HEK293 (cell line): ENCODE measurements at regions not wholly inside any gene's neighbourhood (a gene's known extent, or its start where the extent isn't known, plus 50 kb on each side); places are given as distances from the start of the nearest gene placed in this dataset.

ENCODE experiments used
- CTCF ChIA-PET: fragments of 350-600 bp; formaldehyde crosslinking; extraction: SDS; loops from one replicate; lab custom pipeline; 2021; ENCODE audit warnings: antibody characterized with exemption; lab: Yijun Ruan, JAX
- POLR2A ChIA-PET: fragments of 300-600 bp; formaldehyde crosslinking; extraction: SDS; loops from one replicate; lab custom pipeline; 2020; ENCODE audit warnings: antibody characterized with exemption, inconsistent platforms; lab: Yijun Ruan, JAX
- H3K27ac ChIP-seq: fragments of 200-500 bp; sonication (Bioruptor generic); 2 replicates; pipeline ENCODE4 v1.5.1; 2014; ENCODE audit warnings: low read depth, low read length, control low read depth, inconsistent platforms; ENCODE audit errors: extremely low read depth
- H3K36me3 ChIP-seq, 2 experiments: fragments of 200-500 bp in 1 of 2; sonication (Bioruptor generic) in 1 of 2; 1 replicate in 1 of 2; 2 replicates in 1 of 2; pipeline ENCODE4 v1.5.1; 2014 to 2017; ENCODE audit warnings: inconsistent platforms in 2 of 2, low read length in 2 of 2; ENCODE audit not compliant: control insufficient read depth in 2 of 2, insufficient read depth in 1 of 2
- H3K4me1 ChIP-seq: fragments of 200-500 bp; sonication (Bioruptor generic); 2 replicates; pipeline ENCODE4 v1.5.1; 2014; ENCODE audit warnings: mild to moderate bottlenecking, low read length, inconsistent platforms; ENCODE audit not compliant: control insufficient read depth, insufficient read depth
- H3K4me3 ChIP-seq: 2 replicates; pipeline ENCODE4 v1.5.1; 2011; ENCODE audit warnings: low read depth, mild to moderate bottlenecking, control low read depth, low read length, moderate library complexity
- H3K9me3 ChIP-seq: fragments of 200-500 bp; sonication (Bioruptor generic); 2 replicates; pipeline ENCODE4 v1.5.1; 2014; ENCODE audit warnings: low read depth, low read length, inconsistent platforms; ENCODE audit not compliant: control insufficient read depth, insufficient read depth
- BCL11A ChIP-seq: fragments of 450-650 bp; formaldehyde crosslinking; IDR thresholded peaks from 2 replicates; pipeline ENCODE4 v1.5.1; 2016; ENCODE audit warnings: low read depth, missing biosample characterization, missing genetic modification characterization
- HOXD13 ChIP-seq: sonication (generic); formaldehyde crosslinking; IDR thresholded peaks from 2 replicates; pipeline ENCODE4 v1.8.0; 2022; ENCODE audit warnings: missing genetic modification reagents, borderline replicate concordance
- OSR2 ChIP-seq: fragments of 450-650 bp; formaldehyde crosslinking; IDR thresholded peaks from 2 replicates; pipeline ENCODE4 v1.5.1; 2016; ENCODE audit warnings: missing biosample characterization, missing genetic modification characterization
- SCRT1 ChIP-seq: fragments of 450-650 bp; formaldehyde crosslinking; IDR thresholded peaks from 2 replicates; pipeline ENCODE4 v1.5.1; 2016; ENCODE audit warnings: missing biosample characterization, missing genetic modification characterization, borderline replicate concordance
- SCRT2 ChIP-seq: fragments of 450-650 bp; formaldehyde crosslinking; IDR thresholded peaks from 2 replicates; pipeline ENCODE4 v1.5.1; 2016; ENCODE audit warnings: missing biosample characterization, missing genetic modification characterization
- SP2 ChIP-seq: fragments of 450-650 bp; formaldehyde crosslinking; IDR thresholded peaks from 2 replicates; pipeline ENCODE4 v1.5.1; 2016; ENCODE audit warnings: missing biosample characterization, missing genetic modification characterization
- WT1 ChIP-seq: fragments of 450-650 bp; formaldehyde crosslinking; IDR thresholded peaks from 2 replicates; pipeline ENCODE4 v1.5.1; 2016; ENCODE audit warnings: missing biosample characterization, missing genetic modification characterization
- ZBTB1 ChIP-seq: fragments of 450-650 bp; formaldehyde crosslinking; IDR thresholded peaks from 2 replicates; pipeline ENCODE4 v1.5.1; 2016; ENCODE audit warnings: missing biosample characterization, missing genetic modification characterization
- ZBTB21 ChIP-seq: fragments of 450-650 bp; formaldehyde crosslinking; IDR thresholded peaks from 2 replicates; pipeline ENCODE4 v1.5.1; 2017; ENCODE audit warnings: missing biosample characterization, missing genetic modification characterization
- ZBTB8A ChIP-seq: fragments of 450-650 bp; formaldehyde crosslinking; IDR thresholded peaks from 2 replicates; pipeline ENCODE4 v1.5.1; 2016; ENCODE audit warnings: missing biosample characterization, missing genetic modification characterization
- ZFP41 ChIP-seq: fragments of 450-650 bp; formaldehyde crosslinking; IDR thresholded peaks from 2 replicates; pipeline ENCODE4 v1.5.1; 2016; ENCODE audit warnings: missing biosample characterization, missing genetic modification characterization, borderline replicate concordance
- ZNF133 ChIP-seq: fragments of 450-650 bp; formaldehyde crosslinking; IDR thresholded peaks from 2 replicates; pipeline ENCODE4 v1.5.1; 2016; ENCODE audit warnings: missing biosample characterization, missing genetic modification characterization
- ZNF169 ChIP-seq: fragments of 450-650 bp; formaldehyde crosslinking; IDR thresholded peaks from 2 replicates; pipeline ENCODE4 v1.5.1; 2016; ENCODE audit warnings: missing biosample characterization, missing genetic modification characterization
- ZNF2 ChIP-seq: fragments of 450-650 bp; formaldehyde crosslinking; IDR thresholded peaks from 2 replicates; pipeline ENCODE4 v1.5.1; 2016; ENCODE audit warnings: missing biosample characterization, missing genetic modification characterization
- ZNF335 ChIP-seq: fragments of 450-650 bp; formaldehyde crosslinking; conservative IDR thresholded peaks from 2 replicates; pipeline ENCODE4 v1.5.1; 2016; ENCODE audit warnings: missing biosample characterization, missing genetic modification characterization
- ZNF510 ChIP-seq: fragments of 450-650 bp; formaldehyde crosslinking; IDR thresholded peaks from 2 replicates; pipeline ENCODE4 v1.5.1; 2018; ENCODE audit warnings: mild to moderate bottlenecking, missing genetic modification characterization, missing biosample characterization; ENCODE audit not compliant: insufficient replicate concordance
- ZNF629 ChIP-seq: fragments of 450-650 bp; formaldehyde crosslinking; IDR thresholded peaks from 2 replicates; pipeline ENCODE4 v1.5.1; 2017; ENCODE audit warnings: missing biosample characterization, missing genetic modification characterization
- ZNF701 ChIP-seq: fragments of 450-650 bp; formaldehyde crosslinking; IDR thresholded peaks from 2 replicates; pipeline ENCODE4 v1.5.1; 2016; ENCODE audit warnings: missing biosample characterization, missing genetic modification characterization
- ZNF776 ChIP-seq: fragments of 450-650 bp; formaldehyde crosslinking; IDR thresholded peaks from 2 replicates; pipeline ENCODE4 v1.5.0; 2017; ENCODE audit warnings: missing biosample characterization, missing genetic modification characterization, borderline replicate concordance
- ZNF843 ChIP-seq: fragments of 450-650 bp; formaldehyde crosslinking; IDR thresholded peaks from 2 replicates; pipeline ENCODE4 v1.5.1; 2016; ENCODE audit warnings: missing biosample characterization, missing genetic modification characterization
- TF ChIP-seq, protein P1 (sequence below): fragments of 450-650 bp; formaldehyde crosslinking; optimal IDR thresholded peaks from 2 replicates; pipeline ENCODE3; 2016; ENCODE audit warnings: missing biosample characterization, mild to moderate bottlenecking, missing genetic modification characterization
- TF ChIP-seq, protein P2 (sequence below): fragments of 450-650 bp; formaldehyde crosslinking; IDR thresholded peaks from 2 replicates; pipeline ENCODE4 v1.5.1; 2016; ENCODE audit warnings: missing biosample characterization, missing genetic modification characterization
- TF ChIP-seq, protein P3 (sequence below): fragments of 450-650 bp; formaldehyde crosslinking; IDR thresholded peaks from 2 replicates; pipeline ENCODE4 v1.5.1; 2016; ENCODE audit warnings: missing biosample characterization, missing genetic modification characterization, low read depth
- TF ChIP-seq, protein P4 (sequence below): fragments of 450-650 bp; formaldehyde crosslinking; conservative IDR thresholded peaks from 2 replicates; pipeline ENCODE4 v1.5.1; 2016; ENCODE audit warnings: low read depth, missing biosample characterization, missing genetic modification characterization

DNA sequence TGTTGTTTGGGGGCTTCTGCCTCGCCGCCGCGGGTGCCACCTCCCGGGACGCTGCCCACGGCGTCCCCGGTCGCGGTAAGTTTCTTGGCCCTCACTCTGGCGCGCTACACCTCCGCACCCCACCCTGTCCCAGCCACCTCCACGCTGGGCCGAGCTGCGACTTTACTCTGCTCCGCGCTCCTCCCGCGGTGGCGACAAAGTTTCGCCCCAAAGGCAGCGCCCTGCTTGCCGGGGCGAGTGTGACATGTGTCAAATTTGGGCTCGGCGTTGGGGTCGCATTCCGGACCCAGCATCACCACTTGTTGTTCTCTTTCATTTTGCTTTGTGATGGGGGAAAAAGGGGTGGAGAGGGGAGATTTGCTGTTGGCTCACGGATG, 167.7 kb upstream of the PPP1R3A start (continued):
- TF ChIP-seq ZNF629 (no peak), ZNF169 (no peak), ZNF335 (0 out of 2 replicates have a peak, but pooled peaks have one; percentile 41), ZNF776 (tag by site-specific recombination) (no peak), ZNF510 (tag by site-specific recombination) (no peak), ZBTB8A (tag by site-specific recombination) (peak; percentile 69), SP2 (tag by site-specific recombination) (no peak), WT1 (tag by site-specific recombination) (no peak), SCRT1 (tag by site-specific recombination) (peak; percentile 63), ZFP41 (no peak), SCRT2 (peak; percentile 86), HOXD13 (CRISPR knock-in tag) (no peak)
- TF ChIP-seq, protein P1, sequence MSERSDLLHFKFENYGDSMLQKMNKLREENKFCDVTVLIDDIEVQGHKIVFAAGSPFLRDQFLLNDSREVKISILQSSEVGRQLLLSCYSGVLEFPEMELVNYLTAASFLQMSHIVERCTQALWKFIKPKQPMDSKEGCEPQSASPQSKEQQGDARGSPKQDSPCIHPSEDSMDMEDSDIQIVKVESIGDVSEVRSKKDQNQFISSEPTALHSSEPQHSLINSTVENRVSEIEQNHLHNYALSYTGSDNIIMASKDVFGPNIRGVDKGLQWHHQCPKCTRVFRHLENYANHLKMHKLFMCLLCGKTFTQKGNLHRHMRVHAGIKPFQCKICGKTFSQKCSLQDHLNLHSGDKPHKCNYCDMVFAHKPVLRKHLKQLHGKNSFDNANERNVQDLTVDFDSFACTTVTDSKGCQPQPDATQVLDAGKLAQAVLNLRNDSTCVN (tag by site-specific recombination), result peak; percentile 26
- TF ChIP-seq, protein P2, sequence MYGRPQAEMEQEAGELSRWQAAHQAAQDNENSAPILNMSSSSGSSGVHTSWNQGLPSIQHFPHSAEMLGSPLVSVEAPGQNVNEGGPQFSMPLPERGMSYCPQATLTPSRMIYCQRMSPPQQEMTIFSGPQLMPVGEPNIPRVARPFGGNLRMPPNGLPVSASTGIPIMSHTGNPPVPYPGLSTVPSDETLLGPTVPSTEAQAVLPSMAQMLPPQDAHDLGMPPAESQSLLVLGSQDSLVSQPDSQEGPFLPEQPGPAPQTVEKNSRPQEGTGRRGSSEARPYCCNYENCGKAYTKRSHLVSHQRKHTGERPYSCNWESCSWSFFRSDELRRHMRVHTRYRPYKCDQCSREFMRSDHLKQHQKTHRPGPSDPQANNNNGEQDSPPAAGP (tag by site-specific recombination), result no peak
- TF ChIP-seq, all 188 proteins: peak for 14

DNA sequence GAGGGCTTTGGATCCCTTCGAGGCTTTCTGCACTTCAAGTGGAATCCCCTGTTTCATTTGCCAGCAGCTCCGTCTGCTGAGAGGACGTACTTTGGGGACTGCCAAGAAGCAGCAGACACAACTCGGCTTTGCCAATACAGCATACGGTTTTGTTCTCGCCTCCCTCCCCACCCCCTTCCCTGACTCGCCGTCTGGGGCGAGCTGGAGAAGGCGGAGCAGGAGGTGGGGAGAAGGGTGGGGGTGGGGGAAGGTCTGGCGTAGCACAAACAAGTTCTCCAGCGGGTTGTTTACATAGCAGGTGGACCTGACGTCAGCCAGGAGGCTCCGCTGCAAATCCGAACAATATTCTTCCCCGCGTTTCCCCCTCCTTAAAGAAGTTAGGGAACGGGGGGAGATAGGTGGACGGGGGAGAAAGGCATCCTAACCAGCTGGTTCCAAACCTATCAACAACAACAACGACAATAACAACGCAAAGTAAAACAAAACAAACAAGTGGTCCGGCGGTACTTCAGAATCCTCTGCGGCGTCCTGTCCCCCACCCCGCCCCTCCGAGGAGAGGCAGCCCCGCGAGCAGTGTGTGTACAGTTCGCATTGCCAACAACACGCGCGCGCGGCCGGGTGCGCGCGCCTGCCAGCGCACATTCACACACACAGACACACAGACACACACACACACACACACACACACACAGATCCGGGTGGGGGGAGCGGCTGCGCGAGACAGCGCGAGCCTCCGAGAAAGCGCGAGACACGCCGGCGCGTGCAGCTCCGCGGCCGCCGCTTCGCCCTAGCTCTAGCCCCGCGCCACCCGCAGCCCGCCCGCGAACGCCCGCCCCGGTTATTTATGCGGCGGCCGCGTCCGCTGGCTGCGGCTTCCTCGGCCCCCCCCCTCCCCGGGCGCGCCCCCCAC, 167.0 kb upstream of the PPP1R3A start:
- POLR2A ChIA-PET, result interaction anchor here (0.6 to 1.5 kb wide), 7 partner anchors 10 to 662 kb away, joined by 3 to 5 read pairs (median 4); partner anchors contain the start of gene FOXP2
- Histone ChIP-seq H3K27ac (peak overlapping the region; percentile 98), H3K4me3 (peak overlapping the region; percentile 89)
- peak; percentile 88; the same call in 1 of the 2 replicates for TF ChIP-seq BCL11A (tag by site-specific recombination)
- TF ChIP-seq, protein P3, sequence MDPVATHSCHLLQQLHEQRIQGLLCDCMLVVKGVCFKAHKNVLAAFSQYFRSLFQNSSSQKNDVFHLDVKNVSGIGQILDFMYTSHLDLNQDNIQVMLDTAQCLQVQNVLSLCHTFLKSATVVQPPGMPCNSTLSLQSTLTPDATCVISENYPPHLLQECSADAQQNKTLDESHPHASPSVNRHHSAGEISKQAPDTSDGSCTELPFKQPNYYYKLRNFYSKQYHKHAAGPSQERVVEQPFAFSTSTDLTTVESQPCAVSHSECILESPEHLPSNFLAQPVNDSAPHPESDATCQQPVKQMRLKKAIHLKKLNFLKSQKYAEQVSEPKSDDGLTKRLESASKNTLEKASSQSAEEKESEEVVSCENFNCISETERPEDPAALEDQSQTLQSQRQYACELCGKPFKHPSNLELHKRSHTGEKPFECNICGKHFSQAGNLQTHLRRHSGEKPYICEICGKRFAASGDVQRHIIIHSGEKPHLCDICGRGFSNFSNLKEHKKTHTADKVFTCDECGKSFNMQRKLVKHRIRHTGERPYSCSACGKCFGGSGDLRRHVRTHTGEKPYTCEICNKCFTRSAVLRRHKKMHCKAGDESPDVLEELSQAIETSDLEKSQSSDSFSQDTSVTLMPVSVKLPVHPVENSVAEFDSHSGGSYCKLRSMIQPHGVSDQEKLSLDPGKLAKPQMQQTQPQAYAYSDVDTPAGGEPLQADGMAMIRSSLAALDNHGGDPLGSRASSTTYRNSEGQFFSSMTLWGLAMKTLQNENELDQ, result no peak
- no peak for TF ChIP-seq ZNF701 (tag by site-specific recombination)
- peak; percentile 16; the same call in 1 of the 2 replicates for TF ChIP-seq ZNF133 (tag by site-specific recombination)
- TF ChIP-seq OSR2 (tag by site-specific recombination), result peak; percentile 22; the same call in 1 of the 2 replicates
- peak; percentile 76 for TF ChIP-seq ZNF843 (tag by site-specific recombination)
- TF ChIP-seq, protein P4, sequence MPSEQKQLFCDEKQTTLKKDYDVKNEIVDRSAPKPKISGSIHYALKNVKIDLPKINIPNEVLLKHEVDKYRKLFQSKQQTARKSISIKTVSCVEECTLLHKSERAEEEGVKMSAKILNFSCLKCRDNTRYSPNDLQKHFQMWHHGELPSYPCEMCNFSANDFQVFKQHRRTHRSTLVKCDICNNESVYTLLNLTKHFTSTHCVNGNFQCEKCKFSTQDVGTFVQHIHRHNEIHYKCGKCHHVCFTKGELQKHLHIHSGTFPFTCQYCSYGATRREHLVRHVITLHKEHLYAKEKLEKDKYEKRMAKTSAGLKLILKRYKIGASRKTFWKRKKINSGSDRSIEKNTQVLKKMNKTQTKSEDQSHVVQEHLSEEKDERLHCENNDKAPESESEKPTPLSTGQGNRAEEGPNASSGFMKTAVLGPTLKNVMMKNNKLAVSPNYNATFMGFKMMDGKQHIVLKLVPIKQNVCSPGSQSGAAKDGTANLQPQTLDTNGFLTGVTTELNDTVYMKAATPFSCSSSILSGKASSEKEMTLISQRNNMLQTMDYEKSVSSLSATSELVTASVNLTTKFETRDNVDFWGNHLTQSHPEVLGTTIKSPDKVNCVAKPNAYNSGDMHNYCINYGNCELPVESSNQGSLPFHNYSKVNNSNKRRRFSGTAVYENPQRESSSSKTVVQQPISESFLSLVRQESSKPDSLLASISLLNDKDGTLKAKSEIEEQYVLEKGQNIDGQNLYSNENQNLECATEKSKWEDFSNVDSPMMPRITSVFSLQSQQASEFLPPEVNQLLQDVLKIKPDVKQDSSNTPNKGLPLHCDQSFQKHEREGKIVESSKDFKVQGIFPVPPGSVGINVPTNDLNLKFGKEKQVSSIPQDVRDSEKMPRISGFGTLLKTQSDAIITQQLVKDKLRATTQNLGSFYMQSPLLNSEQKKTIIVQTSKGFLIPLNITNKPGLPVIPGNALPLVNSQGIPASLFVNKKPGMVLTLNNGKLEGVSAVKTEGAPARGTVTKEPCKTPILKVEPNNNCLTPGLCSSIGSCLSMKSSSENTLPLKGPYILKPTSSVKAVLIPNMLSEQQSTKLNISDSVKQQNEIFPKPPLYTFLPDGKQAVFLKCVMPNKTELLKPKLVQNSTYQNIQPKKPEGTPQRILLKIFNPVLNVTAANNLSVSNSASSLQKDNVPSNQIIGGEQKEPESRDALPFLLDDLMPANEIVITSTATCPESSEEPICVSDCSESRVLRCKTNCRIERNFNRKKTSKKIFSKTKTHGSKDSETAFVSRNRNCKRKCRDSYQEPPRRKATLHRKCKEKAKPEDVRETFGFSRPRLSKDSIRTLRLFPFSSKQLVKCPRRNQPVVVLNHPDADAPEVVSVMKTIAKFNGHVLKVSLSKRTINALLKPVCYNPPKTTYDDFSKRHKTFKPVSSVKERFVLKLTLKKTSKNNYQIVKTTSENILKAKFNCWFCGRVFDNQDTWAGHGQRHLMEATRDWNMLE (tag by site-specific recombination), result peak; percentile 48; the same call in 1 of the 2 replicates
- peak; percentile 77 for TF ChIP-seq ZBTB8A (tag by site-specific recombination)
- peak; percentile 74; the same call in 1 of the 2 replicates for TF ChIP-seq ZNF2 (tag by site-specific recombination)
- TF ChIP-seq, protein P1 (tag by site-specific recombination), result peak; percentile 100
- TF ChIP-seq ZBTB1 (tag by site-specific recombination), result no peak
- peak; percentile 93 for TF ChIP-seq ZBTB21 (tag by site-specific recombination)
- TF ChIP-seq HOXD13 (CRISPR knock-in tag), result no peak
- peak; percentile 88; the same call in 1 of the 2 replicates for TF ChIP-seq ZNF776 (tag by site-specific recombination)

More for the DNA sequence above, 167.0 kb upstream of the PPP1R3A start:
- Histone ChIP-seq H3K4me1 (peaks cover 10% of the 10 kb centered on the region), H3K9me3 (no peaks in the 10 kb centered on the region), H3K36me3 (no peaks in the 10 kb centered on the region)
- CTCF ChIA-PET, result interaction anchor here (0.5 to 0.7 kb wide), 5 partner anchors 43 to 1295 kb away, joined by 3 read pairs; partner anchors contain the start of gene TMEM168
